ENCODE measurements at regions not wholly inside any gene's neighbourhood (a gene's known extent, or its start where the extent isn't known, plus 50 kb on each side); places are given as distances from the start of the nearest gene placed in this dataset.

- DNase-seq (ENCODE audit: low read depth) = no peak
Observed at GRCh38 chr22:48675830-48676145, 1151.9 kb downstream of the BRD1 start.

DNA sequence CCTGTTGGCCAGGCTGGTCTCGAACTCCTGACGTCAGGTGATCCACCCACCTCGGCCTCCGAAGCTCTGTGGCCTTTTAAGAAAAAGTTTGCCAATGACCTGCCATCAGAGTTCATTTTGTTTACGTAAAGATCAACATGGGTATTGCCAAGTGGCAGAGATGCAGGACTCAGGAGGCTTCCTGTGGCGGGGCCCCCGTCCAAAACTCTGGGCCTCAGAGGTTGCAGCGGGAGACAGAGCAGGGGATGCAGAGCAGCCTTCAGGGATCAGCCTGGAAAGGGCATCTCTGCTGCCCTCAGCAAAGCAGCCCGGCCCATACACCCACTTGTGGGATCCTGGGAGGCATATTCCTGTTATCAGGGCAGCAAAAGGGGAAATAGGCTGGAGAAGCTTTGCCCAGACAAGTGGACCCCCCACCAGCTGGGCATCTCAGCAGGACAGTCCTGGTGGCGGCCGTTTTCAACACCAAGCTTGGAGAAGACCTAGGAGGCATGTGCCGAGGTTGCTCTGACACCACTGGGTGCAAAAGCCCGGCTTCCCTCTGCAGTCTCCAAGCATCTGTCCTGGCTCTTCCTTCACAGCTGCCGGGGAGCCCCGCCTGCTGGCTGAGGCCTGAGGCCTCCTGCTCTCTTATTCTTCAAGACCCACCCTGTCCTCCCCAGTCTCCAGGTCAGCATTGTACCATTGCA is 1152.4 kb downstream of the BRD1 start:
- DNase-seq (ENCODE audit: low read depth) = no peak

DNA sequence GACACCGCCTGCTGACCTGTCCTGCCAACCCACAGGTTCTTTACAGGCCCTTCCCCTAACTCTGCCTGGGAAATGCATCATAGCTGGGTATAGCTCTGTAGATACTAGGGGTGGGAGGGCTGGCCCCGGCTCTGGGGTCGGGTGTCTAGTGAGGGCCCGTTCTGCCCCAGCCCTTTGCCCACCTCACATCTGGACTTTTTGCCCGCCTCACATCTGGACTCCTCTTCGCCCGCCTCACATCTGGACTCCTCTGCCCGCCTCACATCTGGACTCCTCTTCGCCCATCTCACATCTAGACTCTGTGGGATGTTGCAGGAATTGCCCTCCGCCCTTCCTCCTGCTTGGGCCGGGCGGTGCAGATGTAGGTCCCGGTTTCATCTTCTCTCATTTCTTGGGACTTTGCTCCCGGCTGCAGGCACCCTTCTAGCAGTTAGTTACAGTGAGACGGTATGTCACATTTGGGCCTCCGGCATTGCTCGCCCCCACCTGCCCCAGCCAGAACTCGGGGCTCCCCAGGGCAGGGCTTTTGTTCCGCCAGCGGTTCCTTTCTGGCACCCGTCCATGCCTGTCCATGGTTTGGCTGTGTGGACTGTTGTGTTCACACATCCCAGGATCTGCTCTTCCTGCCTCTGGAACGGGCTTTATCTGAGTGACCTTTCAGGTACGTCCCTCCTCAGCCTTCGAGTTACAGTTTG is 1153.7 kb downstream of the BRD1 start:
- DNase-seq (ENCODE audit: low read depth) = no peak

DNA sequence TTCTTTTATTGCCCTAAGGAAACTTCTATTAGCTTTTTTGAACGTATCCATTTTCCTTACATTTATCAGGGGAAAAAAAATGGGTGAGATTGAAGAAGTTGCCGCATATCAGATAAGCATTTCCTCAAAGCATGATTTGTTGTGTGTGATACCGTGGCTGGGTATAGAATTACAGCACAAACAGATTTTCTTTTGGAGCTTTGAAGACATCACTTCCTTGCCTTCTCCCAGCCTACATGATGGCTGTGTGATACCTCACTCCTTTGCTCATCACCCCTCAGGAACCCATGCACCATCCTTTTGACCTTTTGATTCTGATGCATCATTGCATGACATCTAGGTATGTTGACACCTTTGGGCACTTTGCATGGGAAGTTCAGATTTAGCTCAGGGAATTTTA is 1155.3 kb downstream of the BRD1 start:
- DNase-seq (ENCODE audit: low read depth) = no peak

DNA sequence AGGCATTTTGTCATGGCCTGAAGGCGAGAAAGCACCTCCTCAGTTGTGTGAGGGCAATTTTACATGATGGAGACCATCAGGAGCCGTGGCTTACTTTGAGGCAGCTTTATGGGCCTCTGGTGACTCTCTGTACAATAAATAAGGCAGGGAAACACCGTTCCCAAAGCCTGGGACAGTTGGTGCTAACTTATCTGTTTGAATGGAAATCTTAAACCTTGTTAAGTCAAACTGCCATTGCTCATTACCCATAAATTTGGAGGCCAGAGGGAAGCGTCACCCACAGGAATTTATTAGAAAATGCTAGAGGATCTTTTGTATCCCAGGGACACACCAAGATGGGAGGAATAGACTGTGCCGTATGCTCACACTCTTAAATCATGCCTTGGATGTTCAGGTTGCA is 1156.9 kb downstream of the BRD1 start:
- no peak for DNase-seq (ENCODE audit: low read depth)

GRCh38 chr22:48669986-48670716 is 1157.5 kb downstream of the BRD1 start:
- no peak for DNase-seq (ENCODE audit: low read depth)

DNA sequence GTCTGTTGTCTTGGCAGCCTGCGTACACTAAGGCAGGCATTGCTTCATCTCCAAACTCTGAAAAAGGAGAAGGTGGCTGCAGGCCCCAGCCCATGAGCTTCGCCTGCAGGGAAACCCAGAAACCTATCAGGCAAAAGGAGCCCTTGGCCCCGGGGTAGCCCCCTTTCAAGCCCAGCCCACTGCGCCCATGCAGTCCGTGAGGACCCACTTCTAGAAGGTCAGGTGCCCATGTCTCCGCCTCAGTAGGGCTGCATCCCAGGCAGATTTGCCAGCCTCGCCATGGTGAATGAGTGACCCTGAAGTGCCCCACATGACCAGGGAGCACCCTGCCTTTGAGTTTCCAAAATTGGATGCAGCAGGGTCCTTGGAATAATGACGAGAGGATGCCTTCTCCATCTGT is 1158.4 kb downstream of the BRD1 start:
- DNase-seq (ENCODE audit: low read depth) = no peak

DNA sequence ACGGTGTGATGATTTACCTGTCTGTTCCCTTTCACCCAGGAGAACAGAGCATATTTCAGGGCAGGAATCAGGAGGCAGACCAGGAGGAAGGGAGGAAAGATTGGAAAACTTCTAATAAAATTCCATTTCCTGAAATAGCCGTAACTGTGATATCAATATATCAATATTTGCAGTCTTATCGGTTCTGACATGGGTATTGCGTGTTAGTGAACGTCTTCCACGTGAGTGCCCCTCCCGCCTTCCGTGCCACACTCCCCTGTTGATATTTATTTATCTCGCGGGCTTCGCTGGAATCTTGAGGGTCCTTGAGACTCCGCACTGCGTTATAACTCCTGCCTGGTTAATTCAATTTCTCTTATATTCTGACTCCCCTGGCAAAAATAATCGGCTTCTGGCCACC is 1160.4 kb downstream of the BRD1 start:
- DNase-seq (ENCODE audit: low read depth) = no peak

DNA sequence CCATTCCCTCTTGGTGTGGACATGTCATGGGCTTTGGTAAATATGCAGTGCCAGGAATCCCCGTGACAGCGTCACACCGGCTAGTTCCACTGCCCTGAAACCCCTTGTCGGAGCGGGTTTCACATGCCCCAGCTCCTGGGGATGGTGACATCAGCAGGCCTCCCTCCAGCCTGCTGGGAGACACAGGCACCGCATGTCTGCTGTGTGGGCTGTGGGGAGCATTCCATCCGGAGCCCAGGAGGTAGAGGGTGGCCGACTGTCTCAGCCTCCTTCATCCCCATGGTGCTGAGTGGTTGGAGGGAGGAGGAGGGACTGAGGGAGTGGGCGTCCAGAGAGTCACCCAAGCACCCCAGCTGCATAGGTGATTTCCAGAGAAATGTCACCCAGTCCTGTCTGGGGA is 1161.1 kb downstream of the BRD1 start:
- DNase-seq (ENCODE audit: low read depth) = no peak

- no peak for DNase-seq (ENCODE audit: low read depth)
Observed at GRCh38 chr22:48665311-48665995, 1162.2 kb downstream of the BRD1 start.

DNA sequence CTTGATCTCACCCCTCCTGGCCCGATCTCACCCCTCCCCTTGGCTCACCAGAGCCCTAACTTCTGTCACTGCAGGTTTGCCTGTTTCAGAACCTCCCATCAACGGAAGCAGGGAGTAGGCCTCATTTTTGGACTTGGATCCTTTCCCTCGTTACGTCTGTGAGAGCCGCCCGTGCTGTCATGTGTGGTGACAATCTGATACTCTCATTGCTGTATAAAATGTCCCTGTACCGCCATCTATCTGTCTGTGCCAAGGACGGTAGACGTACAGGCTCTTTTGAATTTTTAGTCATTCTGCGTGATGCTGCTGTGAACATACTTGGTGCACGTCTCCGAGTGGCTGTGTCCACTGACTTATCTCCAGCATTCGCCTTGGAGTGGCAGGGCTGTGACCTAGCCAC is 1163.1 kb downstream of the BRD1 start:
- DNase-seq (ENCODE audit: low read depth) = no peak

- no peak for DNase-seq (ENCODE audit: low read depth)
Observed at GRCh38 chr22:48663297-48663696, 1164.4 kb downstream of the BRD1 start.

DNA sequence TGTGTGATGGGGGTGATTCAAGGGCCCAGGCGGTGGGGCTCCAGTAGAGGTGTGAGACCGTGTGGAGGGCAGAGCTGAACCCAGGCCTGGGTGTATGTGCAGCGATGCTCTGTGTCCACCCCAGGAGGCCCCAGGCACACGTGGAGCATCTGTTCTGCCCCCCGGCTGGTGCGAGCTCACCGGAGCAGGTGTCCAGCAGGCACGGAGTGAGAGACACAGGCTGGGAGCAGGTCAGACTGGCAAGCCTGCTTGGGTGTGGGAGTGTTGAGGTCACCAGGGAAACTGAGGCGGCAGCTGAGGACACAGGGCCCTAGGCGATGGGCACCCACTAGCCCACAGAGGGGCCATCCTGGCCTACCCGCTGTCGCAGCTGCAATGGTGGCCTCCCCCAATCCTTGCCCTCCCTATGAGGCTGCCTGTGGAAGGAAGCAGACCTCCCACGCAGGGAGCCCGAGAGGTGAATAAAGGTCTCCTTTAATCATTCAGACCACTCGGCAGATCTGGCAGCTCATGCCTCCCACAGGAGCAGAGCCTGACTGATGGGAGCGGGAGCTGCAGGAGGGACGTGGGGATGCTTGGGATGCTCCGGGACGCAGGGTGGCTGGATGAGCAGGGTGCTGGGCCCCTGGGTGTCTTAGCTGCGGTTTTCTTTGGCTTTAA is 1165.1 kb downstream of the BRD1 start:
- no peak for DNase-seq (ENCODE audit: low read depth)

DNA sequence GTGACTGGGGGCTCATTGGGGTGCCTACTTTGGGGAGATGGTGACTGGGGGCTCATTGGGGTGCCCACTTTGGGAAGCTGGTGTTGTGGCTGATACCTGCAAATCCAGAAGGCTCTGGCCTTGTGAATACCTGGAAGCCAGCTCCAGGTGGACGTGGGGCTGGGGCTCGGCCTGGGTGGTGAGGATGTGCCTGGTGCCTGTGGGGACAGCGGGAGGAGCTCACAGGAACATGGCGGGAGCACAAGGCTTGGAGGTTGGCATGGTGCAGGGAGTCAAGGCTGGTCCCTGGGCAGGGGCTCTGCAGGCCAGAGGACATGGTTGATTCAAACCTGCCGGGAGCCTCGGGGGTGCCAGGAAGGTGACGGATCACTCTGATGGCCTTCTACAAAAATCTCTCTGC is 1165.7 kb downstream of the BRD1 start:
- DNase-seq (ENCODE audit: low read depth) = no peak

DNA sequence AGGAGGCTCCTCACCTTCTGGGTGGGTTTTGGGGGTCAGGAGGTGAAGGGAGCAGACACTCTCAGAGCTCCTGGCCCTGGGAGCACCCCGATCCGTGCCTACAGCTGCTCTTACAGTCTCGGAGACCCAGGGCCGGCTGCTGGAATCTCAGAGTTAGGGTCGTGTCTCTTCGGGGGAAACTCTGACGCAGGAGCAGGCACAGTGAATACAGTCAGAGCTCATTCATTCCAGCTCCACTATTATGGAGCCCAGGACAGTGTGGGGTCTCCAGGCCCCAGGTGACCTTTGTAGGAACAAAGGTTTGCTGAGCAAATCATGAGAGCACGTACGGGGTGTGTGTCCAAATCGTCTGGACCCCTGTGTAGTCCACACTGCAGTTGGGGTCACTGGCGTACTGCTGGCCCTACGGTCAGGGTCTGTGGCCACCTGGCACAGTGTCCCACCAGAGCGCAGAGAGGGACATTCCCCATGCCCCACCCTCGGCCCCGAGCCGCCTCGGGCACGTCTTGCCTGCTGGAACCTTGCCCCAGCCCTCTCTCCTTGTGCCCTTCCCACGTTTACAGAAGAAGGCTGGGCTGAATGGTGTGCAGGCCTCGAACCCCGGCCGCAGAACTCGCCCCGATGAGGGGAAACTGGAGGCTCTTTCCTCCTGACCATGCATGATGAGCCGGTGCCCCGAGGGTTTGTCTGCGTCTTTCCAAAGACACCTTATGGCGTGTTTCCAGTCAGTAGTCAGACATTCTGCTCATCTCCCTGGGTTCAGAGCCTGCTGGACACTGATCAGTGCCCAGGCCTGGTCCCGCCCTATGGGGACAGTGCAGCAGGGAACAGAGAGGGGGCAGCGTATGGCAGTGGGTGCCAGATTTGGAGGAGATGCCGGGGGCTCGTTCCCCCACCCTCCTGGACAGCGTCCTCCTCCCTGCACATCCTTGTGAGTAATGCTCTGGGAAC is 1166.6 kb downstream of the BRD1 start:
- no peak for DNase-seq (ENCODE audit: low read depth)

DNA sequence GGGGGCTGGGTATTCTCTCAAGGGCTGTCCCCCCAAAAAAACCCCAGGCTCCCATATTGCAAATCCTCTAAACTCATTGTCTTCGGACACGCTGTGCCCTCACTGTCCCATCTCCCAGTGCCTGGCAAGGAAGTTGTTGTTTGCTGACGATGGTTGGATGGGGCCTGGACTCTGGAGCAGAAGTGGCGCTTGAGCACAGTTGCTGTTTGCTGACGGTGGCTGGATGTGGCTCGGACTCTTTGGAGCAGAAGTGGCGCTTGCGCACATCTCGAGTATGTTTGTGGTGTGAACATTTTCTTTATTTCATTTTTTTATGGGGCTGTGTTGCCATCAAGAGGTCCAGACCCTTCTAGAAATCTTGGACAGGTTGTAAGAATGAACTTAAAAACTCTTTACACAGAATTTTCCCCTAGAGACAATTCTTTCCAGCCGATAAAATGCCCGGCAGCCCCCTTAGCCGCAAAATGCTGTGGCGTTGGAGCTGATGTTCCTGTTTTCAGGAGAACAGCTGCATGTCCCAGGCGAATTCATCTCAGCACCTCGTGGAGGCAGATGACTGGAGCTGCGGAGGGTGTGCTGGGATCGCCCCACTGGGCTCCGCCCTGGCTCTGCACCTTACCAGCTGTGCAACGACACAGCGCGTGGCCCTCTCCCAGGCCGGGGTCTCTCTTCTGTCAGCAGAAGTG is 1167.4 kb downstream of the BRD1 start:
- no peak for DNase-seq (ENCODE audit: low read depth)

DNA sequence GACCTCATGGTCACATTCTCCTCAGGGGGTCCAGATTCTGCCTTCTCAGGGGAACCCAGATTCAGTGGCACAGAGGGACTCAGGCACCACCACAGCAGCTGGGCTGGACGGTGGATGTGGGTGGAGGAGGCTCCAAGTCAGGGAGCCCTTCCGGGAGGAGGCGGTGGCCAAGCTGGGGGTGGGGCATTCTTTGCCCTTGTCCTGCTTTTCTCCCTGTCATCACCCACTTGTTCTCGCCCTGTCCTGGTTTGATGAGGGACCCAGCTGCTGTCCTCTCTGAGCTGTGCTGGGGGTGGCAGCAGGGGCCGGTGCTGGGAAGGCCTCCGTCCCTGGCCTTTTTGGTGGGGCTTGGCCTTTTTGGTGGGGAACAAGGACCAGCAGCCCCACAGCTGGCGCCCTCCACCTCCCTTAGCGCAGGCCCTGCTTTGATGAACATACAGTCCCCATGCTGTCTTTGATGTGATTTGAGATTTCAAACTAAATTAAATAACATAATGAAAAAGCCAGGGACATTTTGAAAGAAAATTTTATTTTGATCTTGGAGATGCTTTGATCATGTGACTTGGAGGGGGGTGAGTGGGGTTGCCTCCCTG is 1168.2 kb downstream of the BRD1 start:
- no peak for DNase-seq (ENCODE audit: low read depth)

DNA sequence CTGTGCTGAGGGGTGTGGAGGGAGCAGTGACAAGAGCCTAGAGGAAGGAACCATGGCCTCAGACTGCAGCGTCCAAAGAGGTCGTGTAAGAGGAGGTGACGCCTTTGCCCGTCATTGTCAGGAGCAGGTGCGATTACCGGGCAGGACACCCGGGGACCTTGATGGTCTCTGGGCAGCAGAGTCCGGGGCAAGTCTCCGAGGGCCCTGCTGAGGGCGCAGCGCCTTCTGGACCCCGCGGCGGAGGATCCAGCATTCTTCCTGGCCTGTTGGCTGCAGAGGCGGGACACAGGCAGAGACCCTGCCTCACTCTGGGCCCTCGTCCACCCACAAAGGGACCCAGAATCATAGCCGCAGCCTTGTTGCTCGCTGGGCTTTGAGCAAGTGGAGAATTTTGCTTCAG is 1168.8 kb downstream of the BRD1 start:
- DNase-seq (ENCODE audit: low read depth) = no peak

- no peak for DNase-seq (ENCODE audit: low read depth)
Observed at GRCh38 chr22:48658246-48658645, 1169.4 kb downstream of the BRD1 start.

DNA sequence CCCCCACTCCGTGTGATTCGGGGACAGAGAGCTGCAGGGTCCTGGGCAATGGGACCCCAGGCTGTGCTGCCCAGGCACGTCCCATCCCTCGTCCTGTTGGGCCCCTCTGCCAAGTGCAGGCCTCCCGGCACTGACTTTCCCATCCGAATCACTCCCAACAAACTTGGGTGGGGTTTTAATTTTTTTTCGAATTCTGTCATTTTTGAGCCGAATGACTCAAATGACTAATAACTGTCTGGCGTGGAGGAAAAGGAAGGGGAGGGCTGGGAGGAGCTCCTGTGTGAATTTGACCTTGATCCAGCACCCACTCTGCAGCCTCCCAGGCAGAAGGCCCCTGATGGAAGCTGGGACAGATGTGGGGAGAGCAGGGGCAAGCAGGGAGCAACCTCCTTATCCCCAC is 1173.2 kb downstream of the BRD1 start:
- DNase-seq (ENCODE audit: low read depth) = no peak

Measured in HS-5 (cell line).